ENCODE measurements at regions not wholly inside any gene's neighbourhood (a gene's known extent, or its start where the extent isn't known, plus 50 kb on each side); places are given as distances from the start of the nearest gene placed in this dataset.
A peak's percentile ranks its signal among the peaks of the same experiment; 100 is the strongest.

DNA sequence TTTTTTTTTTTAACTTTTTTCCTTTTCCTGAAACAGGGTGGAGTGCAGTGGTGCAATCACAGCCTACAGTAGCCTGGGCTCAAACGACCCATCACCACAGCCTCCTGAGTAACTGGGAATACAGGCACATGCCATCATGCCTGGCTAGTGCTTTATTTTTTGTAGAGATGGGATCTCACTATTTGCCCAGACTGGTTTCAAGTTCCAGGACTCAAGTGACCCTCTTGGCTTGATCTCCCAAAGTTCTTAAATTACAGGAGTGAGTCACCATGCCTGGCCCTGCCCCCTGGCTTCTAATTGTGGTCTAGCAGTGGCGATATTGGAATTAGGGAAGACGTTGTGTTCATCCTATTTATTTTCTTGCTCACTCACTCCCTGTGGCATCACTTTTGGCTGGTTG is 1138.4 kb downstream of the SI start:
- peak; percentile 32; the same call in 1 of the 2 replicates for TF ChIP-seq CTCF (IDR thresholded peaks at IDR 0.05)
- no peak for TF ChIP-seq ZFX (IDR thresholded peaks at IDR 0.05; ENCODE audit: borderline replicate concordance)
